ENCODE measurements at regions not wholly inside any gene's neighbourhood (a gene's known extent, or its start where the extent isn't known, plus 50 kb on each side); places are given as distances from the start of the nearest gene placed in this dataset.

DNA sequence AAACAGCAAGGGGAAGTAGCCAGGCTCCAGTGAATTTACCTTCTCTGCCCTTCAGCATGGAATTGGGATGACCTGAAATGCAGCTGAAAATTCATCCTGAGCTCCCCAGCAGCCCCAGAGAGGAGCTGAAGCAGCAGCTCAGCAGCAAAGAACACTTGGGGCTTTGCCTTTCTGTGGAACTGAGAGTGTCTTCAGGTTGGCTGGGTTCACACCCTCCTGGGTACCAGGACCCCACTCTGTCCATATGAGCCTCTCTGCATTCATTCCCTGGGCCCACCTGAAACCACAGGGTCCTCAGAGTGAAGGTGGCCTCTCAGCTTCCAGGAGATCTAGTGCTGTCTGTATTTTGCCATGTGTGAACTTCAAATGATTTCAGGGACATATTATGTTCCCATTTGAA lies 429.2 kb downstream of the MN1 start:
- peaks cover 7% of the 10 kb centered on the region for H3K36me3 Mint-ChIP-seq
- DNase-seq (ENCODE audit: low spot score in 2 of 2, unreplicated experiment in 2 of 2), result no peak
- H3K27ac Mint-ChIP-seq, result no peak overlapping the region
- TF ChIP-seq, protein P1, sequence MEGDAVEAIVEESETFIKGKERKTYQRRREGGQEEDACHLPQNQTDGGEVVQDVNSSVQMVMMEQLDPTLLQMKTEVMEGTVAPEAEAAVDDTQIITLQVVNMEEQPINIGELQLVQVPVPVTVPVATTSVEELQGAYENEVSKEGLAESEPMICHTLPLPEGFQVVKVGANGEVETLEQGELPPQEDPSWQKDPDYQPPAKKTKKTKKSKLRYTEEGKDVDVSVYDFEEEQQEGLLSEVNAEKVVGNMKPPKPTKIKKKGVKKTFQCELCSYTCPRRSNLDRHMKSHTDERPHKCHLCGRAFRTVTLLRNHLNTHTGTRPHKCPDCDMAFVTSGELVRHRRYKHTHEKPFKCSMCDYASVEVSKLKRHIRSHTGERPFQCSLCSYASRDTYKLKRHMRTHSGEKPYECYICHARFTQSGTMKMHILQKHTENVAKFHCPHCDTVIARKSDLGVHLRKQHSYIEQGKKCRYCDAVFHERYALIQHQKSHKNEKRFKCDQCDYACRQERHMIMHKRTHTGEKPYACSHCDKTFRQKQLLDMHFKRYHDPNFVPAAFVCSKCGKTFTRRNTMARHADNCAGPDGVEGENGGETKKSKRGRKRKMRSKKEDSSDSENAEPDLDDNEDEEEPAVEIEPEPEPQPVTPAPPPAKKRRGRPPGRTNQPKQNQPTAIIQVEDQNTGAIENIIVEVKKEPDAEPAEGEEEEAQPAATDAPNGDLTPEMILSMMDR (IDR thresholded peaks at IDR 0.05; ENCODE audit: unreplicated experiment), result no peak
- H3K4me3 Mint-ChIP-seq, result no peak overlapping the region
- peaks cover 13% of the 10 kb centered on the region for H3K27me3 Mint-ChIP-seq (ENCODE audit: low read depth)
- H3K4me1 Mint-ChIP-seq, result peaks cover 11% of the 10 kb centered on the region
- H3K9me3 Mint-ChIP-seq, result peaks cover 22% of the 10 kb centered on the region

DNA sequence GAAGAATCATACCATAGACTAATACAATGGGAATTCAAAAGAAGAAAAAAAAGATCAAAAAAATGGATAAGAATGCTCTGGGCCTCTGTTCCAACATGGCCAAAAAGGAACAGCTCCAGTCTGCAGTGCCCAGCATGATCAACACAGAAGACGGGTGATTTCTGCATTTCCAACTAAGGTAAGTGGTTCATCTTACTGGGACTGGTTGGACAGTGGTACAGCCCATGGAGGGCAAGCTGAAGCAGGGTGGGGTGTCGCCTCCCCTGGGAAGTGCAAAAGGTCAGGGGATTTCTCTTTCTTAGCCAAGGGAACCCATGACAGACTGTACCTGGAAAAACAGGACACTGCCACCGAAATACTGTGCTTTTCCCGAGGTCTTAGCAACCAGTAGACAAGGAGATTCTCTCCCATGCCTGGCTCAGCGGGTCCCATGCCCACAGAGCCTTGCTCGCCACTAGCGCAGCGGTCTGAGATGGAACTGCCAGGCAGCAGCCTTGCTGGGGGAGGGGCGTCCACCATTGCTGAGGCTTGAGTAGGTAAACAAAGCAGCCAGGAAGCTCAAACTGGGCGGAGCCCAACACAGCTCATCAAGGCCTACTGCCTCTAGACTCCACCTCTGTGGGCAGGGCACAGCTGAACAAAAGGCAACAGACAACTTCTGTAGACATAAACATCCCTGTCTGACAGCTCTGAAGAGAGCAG lies 428.4 kb downstream of the MN1 start:
- Mint-ChIP-seq H3K9me3 (peaks cover 19% of the 10 kb centered on the region), H3K4me3 (no peak overlapping the region), H3K4me1 (peaks cover 18% of the 10 kb centered on the region), H3K27me3 (ENCODE audit: low read depth) (peaks cover 5% of the 10 kb centered on the region), H3K27ac (no peak overlapping the region), H3K36me3 (peaks cover 7% of the 10 kb centered on the region)
- TF ChIP-seq, protein P1 (IDR thresholded peaks at IDR 0.05; ENCODE audit: unreplicated experiment), result no peak
- peak in 1 of 2 experiments; percentile 63 for DNase-seq (ENCODE audit: low spot score in 2 of 2, unreplicated experiment in 2 of 2)

DNA sequence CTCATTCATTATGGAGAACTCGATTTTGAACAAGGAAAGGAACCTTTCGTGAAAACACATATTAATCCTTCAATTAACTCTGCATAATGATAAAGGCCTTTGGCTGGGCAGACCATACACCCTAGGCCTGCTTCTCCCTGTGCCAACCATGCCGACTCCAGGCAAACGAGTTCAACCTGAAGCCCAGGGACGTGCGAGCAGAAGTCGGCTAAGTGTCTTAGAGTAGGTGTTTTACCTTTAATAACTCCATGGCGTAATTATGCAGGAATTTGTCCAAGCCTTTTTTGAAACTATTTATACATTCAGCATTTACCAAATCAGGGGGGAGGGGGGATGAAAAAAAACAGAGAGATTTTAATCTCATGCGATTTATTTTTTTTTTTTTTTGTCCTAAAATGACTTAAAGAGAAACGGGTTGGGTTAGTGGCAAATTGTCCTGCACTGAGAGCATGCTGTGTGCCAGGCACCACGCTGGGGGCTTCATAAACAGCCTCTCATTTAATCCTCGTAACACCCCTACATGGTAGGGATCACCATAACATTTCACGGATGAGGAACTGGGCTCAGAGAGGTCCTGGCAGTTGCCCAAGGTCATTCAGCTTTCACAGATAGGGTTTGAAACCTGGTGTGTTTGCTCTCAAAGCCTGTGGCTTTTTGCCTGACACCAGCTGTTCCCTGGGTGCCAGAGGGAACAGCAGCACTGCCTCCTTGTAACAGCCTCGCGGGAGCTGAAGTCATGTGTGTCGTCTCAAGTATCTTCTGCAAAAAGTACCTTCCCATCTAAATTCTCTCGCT lies 423.9 kb downstream of the MN1 start:
- Mint-ChIP-seq H3K36me3 (peaks cover 7% of the 10 kb centered on the region), H3K27me3 (ENCODE audit: low read depth) (peaks cover 4% of the 10 kb centered on the region), H3K4me1 (peaks cover 28% of the 10 kb centered on the region), H3K9me3 (peaks cover 18% of the 10 kb centered on the region), H3K27ac (peak overlapping the region; percentile 27), H3K4me3 (no peak overlapping the region)
- DNase-seq (ENCODE audit: low spot score in 2 of 2, unreplicated experiment in 2 of 2), result no peak
- TF ChIP-seq, protein P1 (IDR thresholded peaks at IDR 0.05; ENCODE audit: unreplicated experiment), result no peak

DNA sequence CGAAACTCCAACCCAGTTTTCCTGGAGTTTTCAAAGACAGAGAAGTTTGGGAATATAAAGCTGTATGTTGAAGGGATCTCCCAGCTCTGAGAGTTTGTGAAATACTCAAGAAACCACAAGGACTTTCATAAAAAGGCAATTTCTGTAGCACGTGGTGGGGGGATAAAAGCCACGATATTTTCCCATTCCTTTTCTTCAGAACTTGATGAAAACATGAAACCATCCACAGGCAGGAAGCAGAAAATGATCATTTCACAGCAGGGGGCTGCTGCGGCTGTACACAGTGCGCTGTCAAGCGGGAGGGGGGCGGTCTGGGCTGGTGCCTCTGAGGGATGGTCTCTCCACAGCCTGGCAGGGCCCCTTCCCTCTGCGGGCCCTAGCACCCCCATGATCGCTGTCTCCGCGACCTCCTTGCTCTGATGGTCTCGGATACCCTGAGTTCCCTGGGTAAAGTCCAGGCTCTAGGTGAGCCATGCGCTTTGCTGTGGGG lies 423.2 kb downstream of the MN1 start:
- Mint-ChIP-seq H3K9me3 (peaks cover 18% of the 10 kb centered on the region), H3K27me3 (ENCODE audit: low read depth) (peaks cover 4% of the 10 kb centered on the region), H3K4me1 (peaks cover 21% of the 10 kb centered on the region), H3K4me3 (no peak overlapping the region), H3K36me3 (peaks cover 7% of the 10 kb centered on the region), H3K27ac (peak overlapping the region; percentile 27)
- TF ChIP-seq, protein P1 (IDR thresholded peaks at IDR 0.05; ENCODE audit: unreplicated experiment), result no peak
- DNase-seq (ENCODE audit: low spot score in 2 of 2, unreplicated experiment in 2 of 2), result no peak

DNA sequence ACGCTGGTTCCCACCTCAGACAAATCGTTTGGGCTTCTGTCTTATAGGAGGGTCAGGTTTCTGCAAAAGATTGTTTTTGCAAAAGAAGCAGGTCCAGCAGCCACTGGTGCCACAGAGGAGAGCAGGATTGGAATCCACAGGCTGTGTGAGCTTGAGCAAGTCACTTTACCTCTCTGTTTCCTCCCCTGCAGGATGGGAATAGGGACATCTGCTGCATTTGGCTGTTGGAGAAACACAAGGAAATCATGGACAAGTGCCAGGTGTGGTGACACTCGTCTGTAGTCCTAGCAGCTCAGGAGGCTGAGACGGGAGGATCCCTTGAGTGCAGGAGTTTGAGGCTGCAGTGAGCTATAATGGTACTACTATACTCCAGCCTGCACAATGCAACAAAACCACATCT lies 422.6 kb downstream of the MN1 start:
- H3K27me3 Mint-ChIP-seq (ENCODE audit: low read depth), result peaks cover 4% of the 10 kb centered on the region
- H3K27ac Mint-ChIP-seq, result no peak overlapping the region
- H3K4me1 Mint-ChIP-seq, result peaks cover 17% of the 10 kb centered on the region
- peaks cover 5% of the 10 kb centered on the region for H3K36me3 Mint-ChIP-seq
- no peak overlapping the region for H3K4me3 Mint-ChIP-seq
- peaks cover 18% of the 10 kb centered on the region for H3K9me3 Mint-ChIP-seq
- TF ChIP-seq, protein P1 (IDR thresholded peaks at IDR 0.05; ENCODE audit: unreplicated experiment), result no peak
- no peak for DNase-seq (ENCODE audit: low spot score in 2 of 2, unreplicated experiment in 2 of 2)
